ENCODE measurements at regions not wholly inside any gene's neighbourhood (a gene's known extent, or its start where the extent isn't known, plus 50 kb on each side); places are given as distances from the start of the nearest gene placed in this dataset.

GRCh38 chr18:26771524-26771923 is 94.0 kb downstream of the AQP4 start:
- Histone ChIP-seq H3K4me2 (ENCODE audit: low read length) (no peak overlapping the region), H3K4me3 (ENCODE audit: low read length) (no peak overlapping the region), H3F3A (ENCODE audit: insufficient read depth, low read length, poor library complexity, severe bottlenecking) (no peaks in the 10 kb centered on the region), H3K27ac (ENCODE audit: low read length) (no peak overlapping the region), H3K36me3 (ENCODE audit: insufficient read depth, low read length) (no peaks in the 10 kb centered on the region), H3K79me2 (replicated peaks; ENCODE audit: insufficient read depth, low read length) (no peaks in the 10 kb centered on the region), H3K9me3 (ENCODE audit: low read length) (no peaks in the 10 kb centered on the region), H4K20me1 (ENCODE audit: insufficient read depth) (no peaks in the 10 kb centered on the region), H3K27me3 (ENCODE audit: insufficient read depth, low read depth, low read length) (no peaks in the 10 kb centered on the region), H3K9ac (ENCODE audit: low read length) (no peak overlapping the region), H2AFZ (ENCODE audit: low read depth, low read length) (no peak overlapping the region), H3K9me2 (ENCODE audit: insufficient read depth, low read length) (no peaks in the 10 kb centered on the region)
- TF ChIP-seq SMC3 (conservative IDR thresholded peaks at IDR 0.05; ENCODE audit: poor library complexity) (no peak), CTCF (IDR thresholded peaks at IDR 0.05; ENCODE audit: poor library complexity, severe bottlenecking) (peak; percentile 14), POLR2AphosphoS5 (IDR thresholded peaks at IDR 0.05) (no peak)

- no peak overlapping the region for H3K27ac ChIP-seq (ENCODE audit: low read length)
- H3F3A ChIP-seq (ENCODE audit: insufficient read depth, low read length, poor library complexity, severe bottlenecking): no peaks in the 10 kb centered on the region
- H3K9ac ChIP-seq (ENCODE audit: low read length): no peak overlapping the region
- H3K4me2 ChIP-seq (ENCODE audit: low read length): no peak overlapping the region
- H3K9me2 ChIP-seq (ENCODE audit: insufficient read depth, low read length): no peaks in the 10 kb centered on the region
- H3K4me3 ChIP-seq (ENCODE audit: low read length): no peak overlapping the region
- no peaks in the 10 kb centered on the region for H3K27me3 ChIP-seq (ENCODE audit: insufficient read depth, low read depth, low read length)
- H4K20me1 ChIP-seq (ENCODE audit: insufficient read depth): no peaks in the 10 kb centered on the region
- no peaks in the 10 kb centered on the region for H3K79me2 ChIP-seq (replicated peaks; ENCODE audit: insufficient read depth, low read length)
- H3K36me3 ChIP-seq (ENCODE audit: insufficient read depth, low read length): no peaks in the 10 kb centered on the region
- no peak overlapping the region for H2AFZ ChIP-seq (ENCODE audit: low read depth, low read length)
- H3K9me3 ChIP-seq (ENCODE audit: low read length): no peaks in the 10 kb centered on the region
- no peak for TF ChIP-seq RAD21 (conservative IDR thresholded peaks at IDR 0.05)
Measured at GRCh38 chr18:26768385-26768784, 97.1 kb downstream of the AQP4 start.

GRCh38 chr18:26765498-26765897 is 100.0 kb downstream of the AQP4 start:
- Histone ChIP-seq H2AFZ (ENCODE audit: low read depth, low read length) (no peak overlapping the region), H3K27ac (ENCODE audit: low read length) (no peak overlapping the region), H3K4me3 (ENCODE audit: low read length) (no peak overlapping the region), H3K9me3 (ENCODE audit: low read length) (no peaks in the 10 kb centered on the region), H4K20me1 (ENCODE audit: insufficient read depth) (no peaks in the 10 kb centered on the region), H3K9me2 (ENCODE audit: insufficient read depth, low read length) (no peaks in the 10 kb centered on the region), H3K79me2 (replicated peaks; ENCODE audit: insufficient read depth, low read length) (no peaks in the 10 kb centered on the region), H3K27me3 (ENCODE audit: insufficient read depth, low read depth, low read length) (no peaks in the 10 kb centered on the region), H3K4me2 (ENCODE audit: low read length) (no peak overlapping the region), H3F3A (ENCODE audit: insufficient read depth, low read length, poor library complexity, severe bottlenecking) (no peaks in the 10 kb centered on the region), H3K9ac (ENCODE audit: low read length) (no peak overlapping the region), H3K36me3 (ENCODE audit: insufficient read depth, low read length) (no peaks in the 10 kb centered on the region)
- TF ChIP-seq REST (IDR thresholded peaks at IDR 0.05; ENCODE audit: borderline replicate concordance): no peak
- TF ChIP-seq EZH2 (IDR thresholded peaks at IDR 0.05; ENCODE audit: borderline replicate concordance, insufficient read depth, low read length, poor library complexity, severe bottlenecking): no peak

All from neural cell (in vitro differentiated cells).